Ovary (tissue), 3 donors: ENCODE measurements at regions not wholly inside any gene's neighbourhood (a gene's known extent, or its start where the extent isn't known, plus 50 kb on each side); places are given as distances from the start of the nearest gene placed in this dataset.

Experiments used
- CTCF ChIP-seq, 3 donors: fragments of 450-650 bp in 2 of 3; fragments of 200-600 bp in 1 of 3; IDR thresholded peaks; one replicate each; pipeline versions ENCODE4 v1.5.1 to v1.8.0; 2016 to 2022; ENCODE audit warnings: antibody characterized with exemption in 3 of 3, mild to moderate bottlenecking in 1 of 3
- POLR2A ChIP-seq: fragments of 450-650 bp; IDR thresholded peaks from one replicate; pipeline ENCODE4 v1.6.1; 2017; ENCODE audit warnings: antibody characterized with exemption, mild to moderate bottlenecking, moderate library complexity
- donor health status: DM: no; HTN: no; CAD: no.

GRCh38 chr11:15625691-15626090 lies 511.0 kb downstream of the INSC start:
- no peak for TF ChIP-seq CTCF (IDR thresholded peaks at IDR 0.05)
- TF ChIP-seq POLR2A = no peak
